ENCODE measurements at regions not wholly inside any gene's neighbourhood (a gene's known extent, or its start where the extent isn't known, plus 50 kb on each side); places are given as distances from the start of the nearest gene placed in this dataset.

- TF ChIP-seq POLR2A (IDR thresholded peaks at IDR 0.05) (no peak), CTCF (IDR thresholded peaks at IDR 0.05) (no peak)
Measured at GRCh38 chr7:12764458-12764891, 77.0 kb downstream of the ARL4A start.

Data from sigmoid colon (tissue), 3 donors.